ENCODE measurements at regions not wholly inside any gene's neighbourhood (a gene's known extent, or its start where the extent isn't known, plus 50 kb on each side); places are given as distances from the start of the nearest gene placed in this dataset.
A peak's percentile ranks its signal among the peaks of the same experiment; 100 is the strongest.

GRCh38 chr1:80639777-80640533 lies 1160.8 kb upstream of the ADGRL2 start:
- H3K4me1 ChIP-seq (ENCODE audit: low read length): peaks cover 13% of the 10 kb centered on the region
- H3K27ac ChIP-seq (ENCODE audit: low read length): peak overlapping the region; percentile 16; the same call in 1 of the 2 replicates
- peak; percentile 59 for DNase-seq
- H4K20me1 ChIP-seq (ENCODE audit: insufficient read depth, low read length): no peaks in the 10 kb centered on the region; the same call in 1 of the 2 replicates
- 0 out of 2 replicates have a peak overlapping the region, but pooled peaks have one; percentile 31 for H3K4me2 ChIP-seq (ENCODE audit: low read depth, low read length)
- no peaks in the 10 kb centered on the region for H3K79me2 ChIP-seq (ENCODE audit: low read length)
- TF ChIP-seq EZH2 (optimal IDR thresholded peaks at IDR 0.05; ENCODE audit: low read depth, low read length): no peak
- no peak for TF ChIP-seq EZH2phosphoT487 (IDR thresholded peaks at IDR 0.05; ENCODE audit: low read length)
- no peak for TF ChIP-seq CTCF (IDR thresholded peaks at IDR 0.05; ENCODE audit: low read length)
- H2AFZ ChIP-seq (ENCODE audit: low read length): no peak overlapping the region
- H3K9ac ChIP-seq (ENCODE audit: low read length): no peak overlapping the region
- H3F3A ChIP-seq (ENCODE audit: insufficient read depth, low read length): peaks cover 7% of the 10 kb centered on the region
- H3K9me2 ChIP-seq (replicated peaks; ENCODE audit: insufficient read depth, low read length): no peaks in the 10 kb centered on the region
- no peak overlapping the region for H3K4me3 ChIP-seq (ENCODE audit: low read length)
- H3K27me3 ChIP-seq (replicated peaks; ENCODE audit: insufficient read depth, low read length): no peaks in the 10 kb centered on the region
- no peaks in the 10 kb centered on the region for H3K9me3 ChIP-seq (replicated peaks; ENCODE audit: insufficient read depth, low read length)
- H3K36me3 ChIP-seq (replicated peaks; ENCODE audit: insufficient read depth, low read length): no peaks in the 10 kb centered on the region

GRCh38 chr1:80633947-80634706 lies 1166.6 kb upstream of the ADGRL2 start:
- Histone ChIP-seq H3K27ac (ENCODE audit: low read length) (no peak overlapping the region), H3K27me3 (replicated peaks; ENCODE audit: insufficient read depth, low read length) (no peaks in the 10 kb centered on the region), H3K4me2 (ENCODE audit: low read depth, low read length) (no peak overlapping the region), H3K4me1 (ENCODE audit: low read length) (peaks cover 5% of the 10 kb centered on the region; the same call in 1 of the 2 replicates), H3F3A (ENCODE audit: insufficient read depth, low read length) (no peaks in the 10 kb centered on the region), H3K36me3 (replicated peaks; ENCODE audit: insufficient read depth, low read length) (no peaks in the 10 kb centered on the region), H3K9ac (ENCODE audit: low read length) (no peak overlapping the region), H3K9me3 (replicated peaks; ENCODE audit: insufficient read depth, low read length) (no peaks in the 10 kb centered on the region), H3K9me2 (replicated peaks; ENCODE audit: insufficient read depth, low read length) (no peaks in the 10 kb centered on the region), H3K79me2 (ENCODE audit: low read length) (no peaks in the 10 kb centered on the region), H2AFZ (ENCODE audit: low read length) (no peak overlapping the region), H3K4me3 (ENCODE audit: low read length) (no peak overlapping the region), H4K20me1 (ENCODE audit: insufficient read depth, low read length) (no peaks in the 10 kb centered on the region)
- TF ChIP-seq EZH2 (optimal IDR thresholded peaks at IDR 0.05; ENCODE audit: low read depth, low read length): no peak
- no peak for TF ChIP-seq EZH2phosphoT487 (IDR thresholded peaks at IDR 0.05; ENCODE audit: low read length)
- no peak for TF ChIP-seq CTCF (IDR thresholded peaks at IDR 0.05; ENCODE audit: low read length)
- DNase-seq: no peak

GRCh38 chr1:80632284-80632683 lies 1168.5 kb upstream of the ADGRL2 start:
- Histone ChIP-seq H3K9ac (ENCODE audit: low read length) (no peak overlapping the region), H3K9me3 (replicated peaks; ENCODE audit: insufficient read depth, low read length) (no peaks in the 10 kb centered on the region), H3K4me2 (ENCODE audit: low read depth, low read length) (no peak overlapping the region), H4K20me1 (ENCODE audit: insufficient read depth, low read length) (no peaks in the 10 kb centered on the region), H3K79me2 (ENCODE audit: low read length) (no peaks in the 10 kb centered on the region), H3K4me1 (ENCODE audit: low read length) (peaks cover 13% of the 10 kb centered on the region), H3K4me3 (ENCODE audit: low read length) (no peak overlapping the region), H2AFZ (ENCODE audit: low read length) (no peak overlapping the region), H3F3A (ENCODE audit: insufficient read depth, low read length) (no peaks in the 10 kb centered on the region), H3K36me3 (replicated peaks; ENCODE audit: insufficient read depth, low read length) (no peaks in the 10 kb centered on the region), H3K9me2 (replicated peaks; ENCODE audit: insufficient read depth, low read length) (no peaks in the 10 kb centered on the region), H3K27ac (ENCODE audit: low read length) (no peak overlapping the region), H3K27me3 (replicated peaks; ENCODE audit: insufficient read depth, low read length) (no peaks in the 10 kb centered on the region)
- no peak for DNase-seq
- TF ChIP-seq EZH2phosphoT487 (IDR thresholded peaks at IDR 0.05; ENCODE audit: low read length): no peak
- no peak for TF ChIP-seq CTCF (IDR thresholded peaks at IDR 0.05; ENCODE audit: low read length)
- no peak for TF ChIP-seq EZH2 (optimal IDR thresholded peaks at IDR 0.05; ENCODE audit: low read depth, low read length)

All from MM.1S (cell line).